Transverse colon (tissue), 3 donors: ENCODE measurements at regions not wholly inside any gene's neighbourhood (a gene's known extent, or its start where the extent isn't known, plus 50 kb on each side); places are given as distances from the start of the nearest gene placed in this dataset.

Experiments
- CTCF ChIP-seq, 5 experiments: fragments of 200-600 bp in 3 of 5; fragments of 450-650 bp in 2 of 5; sonication (generic) in 3 of 5; IDR thresholded peaks; 1 replicate in 2 of 5; 2 replicates in 3 of 5; pipeline ENCODE4 v1.5.1; 2016 to 2017; ENCODE audit warnings: antibody characterized with exemption in 5 of 5, inconsistent platforms in 3 of 5, mild to moderate bottlenecking in 2 of 5, moderate library complexity in 1 of 5
- POLR2A ChIP-seq: fragments of 450-650 bp; IDR thresholded peaks from one replicate; pipeline ENCODE4 v1.6.1; 2016; ENCODE audit warnings: antibody characterized with exemption, mild to moderate bottlenecking, moderate library complexity

DNA sequence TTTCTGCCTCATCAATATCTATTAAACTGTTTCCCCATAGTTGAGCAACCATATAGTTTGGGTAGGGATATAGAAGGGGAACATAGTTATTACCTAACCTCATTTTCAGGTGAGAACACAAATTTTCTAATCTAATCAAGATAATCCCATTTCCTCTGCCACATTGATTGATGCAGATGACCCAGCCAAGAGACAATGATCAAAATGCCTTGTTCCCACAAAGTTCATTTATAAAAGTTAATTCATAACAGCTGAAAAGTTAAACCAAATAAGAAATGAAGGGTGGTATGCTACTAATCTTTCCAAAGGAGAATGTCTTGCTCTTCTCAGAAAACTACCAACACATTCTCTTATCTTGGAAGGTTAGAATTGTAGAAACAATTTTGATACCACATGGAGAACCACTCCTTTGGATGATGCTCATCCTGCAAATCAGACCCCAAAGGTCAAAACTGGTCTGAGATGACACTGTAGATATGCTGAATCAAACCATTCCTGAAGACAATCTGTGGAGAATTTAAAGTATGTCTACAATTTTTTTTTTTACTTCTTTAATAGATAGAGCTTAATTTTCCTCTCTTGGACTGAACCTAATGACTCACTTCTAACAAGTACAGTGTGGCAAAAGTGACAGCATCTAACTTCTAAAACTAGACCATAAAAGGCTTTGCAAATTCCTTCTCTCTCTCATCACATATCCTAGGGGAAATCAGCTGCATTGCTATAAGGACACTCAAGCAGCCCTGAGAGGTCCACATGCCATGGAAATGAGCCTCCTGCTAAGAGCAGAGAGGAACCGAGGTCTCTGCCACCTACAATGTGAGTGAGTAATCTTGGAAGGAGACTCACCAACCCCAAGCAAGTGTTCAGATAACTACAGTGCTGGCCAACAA is 586.7 kb upstream of the TUSC1 start:
- TF ChIP-seq POLR2A (no peak), CTCF (IDR thresholded peaks at IDR 0.05) (no peak)
